Testis (tissue), 2 donors: ENCODE measurements at regions not wholly inside any gene's neighbourhood (a gene's known extent, or its start where the extent isn't known, plus 50 kb on each side); places are given as distances from the start of the nearest gene placed in this dataset.

ENCODE experiments used
- POLR2A ChIP-seq: fragments of 450-650 bp; IDR thresholded peaks from one replicate; pipeline ENCODE4 v1.6.1; 2017; ENCODE audit warnings: antibody characterized with exemption, mild to moderate bottlenecking, moderate library complexity
- TF ChIP-seq, protein P1 (sequence below), 3 experiments: fragments of 450-650 bp in 2 of 3; fragments of 200-600 bp in 1 of 3; sonication (generic) in 1 of 3; IDR thresholded peaks; one replicate each; pipeline ENCODE4 v1.5.1; 2016 to 2019; ENCODE audit warnings: antibody characterized with exemption in 3 of 3, mild to moderate bottlenecking in 2 of 3, moderate library complexity in 1 of 3

DNA sequence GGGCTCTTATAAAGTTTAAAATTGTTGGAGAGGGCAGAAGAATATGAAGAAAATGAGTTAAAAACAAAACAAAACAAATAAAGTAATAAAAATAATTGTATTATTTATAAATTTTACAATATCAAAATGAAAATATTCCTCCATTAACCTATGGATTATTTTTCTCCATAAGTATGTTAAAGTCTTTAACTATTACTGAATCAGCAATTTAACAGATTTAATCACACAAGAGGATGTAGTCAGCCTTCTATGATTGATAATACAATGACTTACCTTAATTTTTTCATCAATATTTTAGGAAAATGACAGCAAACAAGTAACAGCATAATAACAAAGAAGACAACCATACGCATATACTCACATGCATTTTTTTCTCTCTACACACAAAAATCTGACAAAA is 1195.3 kb upstream of the NUDT12 start:
- no peak for TF ChIP-seq POLR2A
- TF ChIP-seq, protein P1, sequence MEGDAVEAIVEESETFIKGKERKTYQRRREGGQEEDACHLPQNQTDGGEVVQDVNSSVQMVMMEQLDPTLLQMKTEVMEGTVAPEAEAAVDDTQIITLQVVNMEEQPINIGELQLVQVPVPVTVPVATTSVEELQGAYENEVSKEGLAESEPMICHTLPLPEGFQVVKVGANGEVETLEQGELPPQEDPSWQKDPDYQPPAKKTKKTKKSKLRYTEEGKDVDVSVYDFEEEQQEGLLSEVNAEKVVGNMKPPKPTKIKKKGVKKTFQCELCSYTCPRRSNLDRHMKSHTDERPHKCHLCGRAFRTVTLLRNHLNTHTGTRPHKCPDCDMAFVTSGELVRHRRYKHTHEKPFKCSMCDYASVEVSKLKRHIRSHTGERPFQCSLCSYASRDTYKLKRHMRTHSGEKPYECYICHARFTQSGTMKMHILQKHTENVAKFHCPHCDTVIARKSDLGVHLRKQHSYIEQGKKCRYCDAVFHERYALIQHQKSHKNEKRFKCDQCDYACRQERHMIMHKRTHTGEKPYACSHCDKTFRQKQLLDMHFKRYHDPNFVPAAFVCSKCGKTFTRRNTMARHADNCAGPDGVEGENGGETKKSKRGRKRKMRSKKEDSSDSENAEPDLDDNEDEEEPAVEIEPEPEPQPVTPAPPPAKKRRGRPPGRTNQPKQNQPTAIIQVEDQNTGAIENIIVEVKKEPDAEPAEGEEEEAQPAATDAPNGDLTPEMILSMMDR (IDR thresholded peaks at IDR 0.05), result no peak
